SK-N-SH treated with all-trans-retinoic acid at 6 μM for 48 hours (cell line): ENCODE measurements at regions not wholly inside any gene's neighbourhood (a gene's known extent, or its start where the extent isn't known, plus 50 kb on each side); places are given as distances from the start of the nearest gene placed in this dataset.

ENCODE experiments used
- ATAC-seq: fragments of 200-7000 bp; cut with Tn5 transposase; 3 replicates; pipeline ENCODE4 v1.9.1; 2020; ENCODE audit warnings: mild to moderate bottlenecking, moderate library complexity
- ARNTL ChIP-seq: fragments of 450-650 bp; formaldehyde crosslinking; IDR thresholded peaks from 2 replicates; pipeline ENCODE4 v1.5.0; 2020; ENCODE audit warnings: low read depth, mild to moderate bottlenecking, moderate library complexity, borderline replicate concordance
- BACH2 ChIP-seq: fragments of 250-450 bp; sonication (Bioruptor Pico); IDR thresholded peaks from 2 replicates; pipeline ENCODE4 v1.9.0; 2021; ENCODE audit warnings: mild to moderate bottlenecking, borderline replicate concordance
- CSDC2 ChIP-seq: fragments of 250-450 bp; sonication (Bioruptor Pico); IDR thresholded peaks from 2 replicates; pipeline ENCODE4 v1.5.0; 2020; ENCODE audit warnings: mild to moderate bottlenecking, moderate library complexity
- CSRNP3 ChIP-seq: fragments of 250-450 bp; sonication (Bioruptor Pico); IDR thresholded peaks from 2 replicates; pipeline ENCODE4 v1.5.1; 2021; ENCODE audit warnings: mild to moderate bottlenecking, moderate library complexity
- ESRRG ChIP-seq: fragments of 250-450 bp; sonication (Bioruptor Pico); IDR thresholded peaks from 2 replicates; pipeline ENCODE4 v1.6.1; 2021; ENCODE audit warnings: mild to moderate bottlenecking
- GLIS3 ChIP-seq: fragments of 250-450 bp; sonication (Bioruptor Pico); IDR thresholded peaks from 2 replicates; pipeline ENCODE4 v1.5.0; 2020; ENCODE audit warnings: mild to moderate bottlenecking, moderate library complexity
- ISL1 ChIP-seq: fragments of 250-450 bp; sonication (Bioruptor Pico); IDR thresholded peaks from 2 replicates; pipeline ENCODE4 v2.1.2; 2022; ENCODE audit warnings: mild to moderate bottlenecking, moderate library complexity
- OSR1 ChIP-seq: fragments of 250-450 bp; sonication (Bioruptor Pico); IDR thresholded peaks from 2 replicates; pipeline ENCODE4 v1.8.0; 2022; ENCODE audit warnings: moderate library complexity, mild to moderate bottlenecking, inconsistent platforms
- POU6F1 ChIP-seq: fragments of 250-450 bp; sonication (Bioruptor Pico); IDR thresholded peaks from 2 replicates; pipeline ENCODE4 v1.8.0; 2021; ENCODE audit warnings: low read depth, mild to moderate bottlenecking, moderate library complexity, borderline replicate concordance
- PPARA ChIP-seq: fragments of 250-450 bp; sonication (Bioruptor Pico); IDR thresholded peaks from 2 replicates; pipeline ENCODE4 v1.5.0; 2020; ENCODE audit warnings: mild to moderate bottlenecking, borderline replicate concordance
- RARB ChIP-seq: fragments of 250-450 bp; sonication (Bioruptor Pico); IDR thresholded peaks from 2 replicates; pipeline ENCODE4 v1.8.0; 2021; ENCODE audit warnings: mild to moderate bottlenecking, moderate library complexity
- SNAI2 ChIP-seq: fragments of 250-450 bp; sonication (Bioruptor Pico); IDR thresholded peaks from 2 replicates; pipeline ENCODE4 v1.5.0; 2020; ENCODE audit warnings: mild to moderate bottlenecking, moderate library complexity
- TCF4 ChIP-seq: fragments of 250-450 bp; sonication (Bioruptor Pico); IDR thresholded peaks from 2 replicates; pipeline ENCODE4 v1.8.0; 2021; ENCODE audit warnings: mild to moderate bottlenecking, moderate library complexity, borderline replicate concordance
- TOX ChIP-seq: fragments of 250-450 bp; sonication (Bioruptor Pico); IDR thresholded peaks from 2 replicates; pipeline ENCODE4 v1.8.0; 2021; ENCODE audit warnings: mild to moderate bottlenecking, moderate library complexity, borderline replicate concordance
- ZC3H10 ChIP-seq: fragments of 250-450 bp; sonication (Bioruptor Pico); IDR thresholded peaks from 2 replicates; pipeline ENCODE4 v1.5.1; 2021; ENCODE audit warnings: mild to moderate bottlenecking, moderate library complexity
- ZFP3 ChIP-seq: fragments of 250-450 bp; sonication (Bioruptor Pico); IDR thresholded peaks from 2 replicates; pipeline ENCODE4 v1.5.0; 2020; ENCODE audit warnings: mild to moderate bottlenecking, moderate library complexity
- ZNF565 ChIP-seq: fragments of 450-650 bp; formaldehyde crosslinking; conservative IDR thresholded peaks from 2 replicates; pipeline ENCODE4 v1.5.0; 2020; ENCODE audit warnings: low read depth, mild to moderate bottlenecking, moderate library complexity
- ZNF70 ChIP-seq: fragments of 450-650 bp; formaldehyde crosslinking; IDR thresholded peaks from 2 replicates; pipeline ENCODE4 v1.5.0; 2020; ENCODE audit warnings: mild to moderate bottlenecking, moderate library complexity
- ZNF8 ChIP-seq: fragments of 450-650 bp; formaldehyde crosslinking; IDR thresholded peaks from 2 replicates; pipeline ENCODE4 v1.5.0; 2020; ENCODE audit warnings: mild to moderate bottlenecking, moderate library complexity
- TF ChIP-seq, protein P1 (sequence below): fragments of 250-450 bp; sonication (Bioruptor Pico); IDR thresholded peaks from 2 replicates; pipeline ENCODE4 v1.5.1; 2020; ENCODE audit warnings: low read depth, mild to moderate bottlenecking, moderate library complexity
- TF ChIP-seq, protein P2 (sequence below): fragments of 250-450 bp; sonication (Bioruptor Pico); IDR thresholded peaks from 2 replicates; pipeline ENCODE4 v1.8.0; 2020; ENCODE audit warnings: mild to moderate bottlenecking, moderate library complexity, borderline replicate concordance
- TF ChIP-seq, protein P3 (sequence below): fragments of 250-450 bp; sonication (Bioruptor Pico); IDR thresholded peaks from 2 replicates; pipeline ENCODE4 v1.5.0; 2020; ENCODE audit warnings: mild to moderate bottlenecking, moderate library complexity

GRCh38 chr5:39800042-39800601, 375.3 kb upstream of the DAB2 start:
- TF ChIP-seq OSR1 (CRISPR knock-in tag) (no peak), TCF4 (no peak), SNAI2 (no peak), TOX (CRISPR knock-in tag) (no peak)
- TF ChIP-seq, protein P1, sequence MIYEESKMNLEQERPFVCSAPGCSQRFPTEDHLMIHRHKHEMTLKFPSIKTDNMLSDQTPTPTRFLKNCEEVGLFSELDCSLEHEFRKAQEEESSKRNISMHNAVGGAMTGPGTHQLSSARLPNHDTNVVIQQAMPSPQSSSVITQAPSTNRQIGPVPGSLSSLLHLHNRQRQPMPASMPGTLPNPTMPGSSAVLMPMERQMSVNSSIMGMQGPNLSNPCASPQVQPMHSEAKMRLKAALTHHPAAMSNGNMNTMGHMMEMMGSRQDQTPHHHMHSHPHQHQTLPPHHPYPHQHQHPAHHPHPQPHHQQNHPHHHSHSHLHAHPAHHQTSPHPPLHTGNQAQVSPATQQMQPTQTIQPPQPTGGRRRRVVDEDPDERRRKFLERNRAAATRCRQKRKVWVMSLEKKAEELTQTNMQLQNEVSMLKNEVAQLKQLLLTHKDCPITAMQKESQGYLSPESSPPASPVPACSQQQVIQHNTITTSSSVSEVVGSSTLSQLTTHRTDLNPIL (CRISPR knock-in tag), result no peak
- TF ChIP-seq, all 23 proteins: peak for 0
- ATAC-seq, result no peak

- TF ChIP-seq BACH2 (CRISPR knock-in tag) (no peak), CSRNP3 (no peak), ARNTL (no peak), GLIS3 (no peak), RARB (CRISPR knock-in tag) (no peak), ISL1 (no peak), CSDC2 (CRISPR knock-in tag) (no peak), ZC3H10 (CRISPR knock-in tag) (no peak), ZFP3 (CRISPR knock-in tag) (no peak), TOX (CRISPR knock-in tag) (no peak), ZNF70 (CRISPR knock-in tag) (no peak), PPARA (no peak), ZNF8 (no peak), ESRRG (no peak)
- TF ChIP-seq, protein P1 (CRISPR knock-in tag), result no peak
- TF ChIP-seq, protein P2, sequence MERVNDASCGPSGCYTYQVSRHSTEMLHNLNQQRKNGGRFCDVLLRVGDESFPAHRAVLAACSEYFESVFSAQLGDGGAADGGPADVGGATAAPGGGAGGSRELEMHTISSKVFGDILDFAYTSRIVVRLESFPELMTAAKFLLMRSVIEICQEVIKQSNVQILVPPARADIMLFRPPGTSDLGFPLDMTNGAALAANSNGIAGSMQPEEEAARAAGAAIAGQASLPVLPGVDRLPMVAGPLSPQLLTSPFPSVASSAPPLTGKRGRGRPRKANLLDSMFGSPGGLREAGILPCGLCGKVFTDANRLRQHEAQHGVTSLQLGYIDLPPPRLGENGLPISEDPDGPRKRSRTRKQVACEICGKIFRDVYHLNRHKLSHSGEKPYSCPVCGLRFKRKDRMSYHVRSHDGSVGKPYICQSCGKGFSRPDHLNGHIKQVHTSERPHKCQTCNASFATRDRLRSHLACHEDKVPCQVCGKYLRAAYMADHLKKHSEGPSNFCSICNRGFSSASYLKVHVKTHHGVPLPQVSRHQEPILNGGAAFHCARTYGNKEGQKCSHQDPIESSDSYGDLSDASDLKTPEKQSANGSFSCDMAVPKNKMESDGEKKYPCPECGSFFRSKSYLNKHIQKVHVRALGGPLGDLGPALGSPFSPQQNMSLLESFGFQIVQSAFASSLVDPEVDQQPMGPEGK, result no peak
- TF ChIP-seq, protein P3, sequence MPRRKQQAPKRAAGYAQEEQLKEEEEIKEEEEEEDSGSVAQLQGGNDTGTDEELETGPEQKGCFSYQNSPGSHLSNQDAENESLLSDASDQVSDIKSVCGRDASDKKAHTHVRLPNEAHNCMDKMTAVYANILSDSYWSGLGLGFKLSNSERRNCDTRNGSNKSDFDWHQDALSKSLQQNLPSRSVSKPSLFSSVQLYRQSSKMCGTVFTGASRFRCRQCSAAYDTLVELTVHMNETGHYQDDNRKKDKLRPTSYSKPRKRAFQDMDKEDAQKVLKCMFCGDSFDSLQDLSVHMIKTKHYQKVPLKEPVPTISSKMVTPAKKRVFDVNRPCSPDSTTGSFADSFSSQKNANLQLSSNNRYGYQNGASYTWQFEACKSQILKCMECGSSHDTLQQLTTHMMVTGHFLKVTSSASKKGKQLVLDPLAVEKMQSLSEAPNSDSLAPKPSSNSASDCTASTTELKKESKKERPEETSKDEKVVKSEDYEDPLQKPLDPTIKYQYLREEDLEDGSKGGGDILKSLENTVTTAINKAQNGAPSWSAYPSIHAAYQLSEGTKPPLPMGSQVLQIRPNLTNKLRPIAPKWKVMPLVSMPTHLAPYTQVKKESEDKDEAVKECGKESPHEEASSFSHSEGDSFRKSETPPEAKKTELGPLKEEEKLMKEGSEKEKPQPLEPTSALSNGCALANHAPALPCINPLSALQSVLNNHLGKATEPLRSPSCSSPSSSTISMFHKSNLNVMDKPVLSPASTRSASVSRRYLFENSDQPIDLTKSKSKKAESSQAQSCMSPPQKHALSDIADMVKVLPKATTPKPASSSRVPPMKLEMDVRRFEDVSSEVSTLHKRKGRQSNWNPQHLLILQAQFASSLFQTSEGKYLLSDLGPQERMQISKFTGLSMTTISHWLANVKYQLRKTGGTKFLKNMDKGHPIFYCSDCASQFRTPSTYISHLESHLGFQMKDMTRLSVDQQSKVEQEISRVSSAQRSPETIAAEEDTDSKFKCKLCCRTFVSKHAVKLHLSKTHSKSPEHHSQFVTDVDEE (CRISPR knock-in tag), result no peak
- ATAC-seq, result no peak
Observed at GRCh38 chr5:39799242-39799641, 374.5 kb upstream of the DAB2 start.

GRCh38 chr5:39794513-39795210, 369.9 kb upstream of the DAB2 start:
- TF ChIP-seq CSDC2 (CRISPR knock-in tag) (no peak), SNAI2 (no peak), ZNF565 (CRISPR knock-in tag) (no peak), TOX (CRISPR knock-in tag) (no peak), POU6F1 (CRISPR knock-in tag) (no peak), ZNF8 (no peak), ESRRG (no peak), ZFP3 (CRISPR knock-in tag) (no peak), GLIS3 (no peak), ZNF70 (CRISPR knock-in tag) (no peak)
- no peak for ATAC-seq
